ENCODE measurements at regions not wholly inside any gene's neighbourhood (a gene's known extent, or its start where the extent isn't known, plus 50 kb on each side); places are given as distances from the start of the nearest gene placed in this dataset.

- TF ChIP-seq CTCF (IDR thresholded peaks at IDR 0.05): no peak
- TF ChIP-seq POLR2AphosphoS5 (IDR thresholded peaks at IDR 0.05): no peak
- no peak for TF ChIP-seq POLR2A (IDR thresholded peaks at IDR 0.05)
- TF ChIP-seq EP300 (IDR thresholded peaks at IDR 0.05): no peak
These were observed 159.4 kb downstream of the MAGEB5 start for GRCh38 chrX:26375346-26375745.
